ENCODE measurements at regions not wholly inside any gene's neighbourhood (a gene's known extent, or its start where the extent isn't known, plus 50 kb on each side); places are given as distances from the start of the nearest gene placed in this dataset.

DNA sequence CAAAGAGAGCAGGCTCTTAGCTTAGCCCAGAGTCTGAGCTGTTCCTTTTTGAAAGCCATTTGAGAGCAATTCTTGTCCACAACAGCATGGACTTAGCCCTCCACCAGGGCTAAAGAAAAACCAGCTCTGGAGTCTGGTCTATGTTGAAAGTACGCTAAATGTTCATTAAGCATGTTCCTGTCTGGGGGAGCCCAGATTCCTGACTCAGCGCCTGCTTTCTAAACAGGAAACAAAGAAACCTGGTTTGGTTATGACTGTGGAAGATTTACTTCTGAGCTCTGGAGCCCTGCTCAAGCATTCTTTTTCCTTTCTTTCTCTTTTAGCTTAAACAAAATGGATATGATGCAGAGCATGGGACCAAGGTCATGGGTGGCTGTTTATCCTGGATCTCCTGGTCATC, 279.8 kb downstream of the RBM43 start:
- no peak for ATAC-seq
- H2AFZ ChIP-seq (ENCODE audit: low read length) = no peak overlapping the region
- no peak for DNase-seq
- intact Hi-C loops (cut with micrococcal nuclease) = no loop called here
- no peak overlapping the region for H3K27ac ChIP-seq (ENCODE audit: low read length)
- no peak overlapping the region for H3K4me2 ChIP-seq (ENCODE audit: low read length)
- H3K9me2 ChIP-seq (replicated peaks; ENCODE audit: low read length) = no peaks in the 10 kb centered on the region
- H3K27me3 ChIP-seq (ENCODE audit: low read length) = no peaks in the 10 kb centered on the region
- no peaks in the 10 kb centered on the region for H4K20me1 ChIP-seq (ENCODE audit: low read length)
- H3K4me1 ChIP-seq (ENCODE audit: insufficient read depth, low read length) = no peaks in the 10 kb centered on the region
- no peaks in the 10 kb centered on the region for H3F3A ChIP-seq (ENCODE audit: low read length, unreplicated experiment)
- H3K36me3 ChIP-seq (ENCODE audit: low read depth, low read length) = no peaks in the 10 kb centered on the region
- H3K9me3 ChIP-seq (ENCODE audit: low read length) = no peaks in the 10 kb centered on the region
- no peak overlapping the region for H3K9ac ChIP-seq (ENCODE audit: low read length)
- BruUV-seq (replicated peaks) = no TSS peak
- no peak overlapping the region for H3K4me3 ChIP-seq (ENCODE audit: low read length)
- no peak for TF ChIP-seq EZH2 (IDR thresholded peaks at IDR 0.05; ENCODE audit: low read length, unreplicated experiment)
- TF ChIP-seq EZH2phosphoT487 (IDR thresholded peaks at IDR 0.05; ENCODE audit: borderline replicate concordance, low read length) = no peak
- ChIA-PET POLR2A (ENCODE audit: unreplicated experiment) (interaction anchor here (0.5 kb wide), 1 partner anchor 66 kb away, joined by 14 read pairs; no protein-coding TSS in a partner anchor), CTCF (no interaction called here)
- no peaks in the 10 kb centered on the region for H3K79me2 ChIP-seq (ENCODE audit: low read length)

DNA sequence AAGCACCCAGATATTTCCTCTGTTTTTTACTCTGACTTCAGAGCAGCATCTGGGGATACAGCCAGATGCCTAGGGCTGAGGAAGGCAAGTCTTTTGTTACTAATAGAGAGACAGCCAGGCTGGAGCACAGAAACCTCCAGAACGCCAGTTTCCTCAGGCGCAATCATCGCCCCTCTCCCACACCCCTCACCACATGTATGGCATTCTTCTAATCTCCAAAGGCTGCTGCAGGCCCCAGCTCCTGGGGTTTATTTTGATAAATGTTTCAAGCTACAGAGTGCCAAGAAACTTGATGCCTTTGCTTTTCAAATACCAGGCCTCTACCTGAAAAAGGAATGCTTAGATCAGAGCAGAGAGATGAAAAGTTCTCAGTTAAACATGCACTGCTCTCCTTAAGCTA, 283.6 kb downstream of the RBM43 start:
- H3K27ac ChIP-seq (ENCODE audit: low read length) = no peak overlapping the region
- POLR2A ChIA-PET (ENCODE audit: unreplicated experiment) = no interaction called here
- TF ChIP-seq, protein P1, sequence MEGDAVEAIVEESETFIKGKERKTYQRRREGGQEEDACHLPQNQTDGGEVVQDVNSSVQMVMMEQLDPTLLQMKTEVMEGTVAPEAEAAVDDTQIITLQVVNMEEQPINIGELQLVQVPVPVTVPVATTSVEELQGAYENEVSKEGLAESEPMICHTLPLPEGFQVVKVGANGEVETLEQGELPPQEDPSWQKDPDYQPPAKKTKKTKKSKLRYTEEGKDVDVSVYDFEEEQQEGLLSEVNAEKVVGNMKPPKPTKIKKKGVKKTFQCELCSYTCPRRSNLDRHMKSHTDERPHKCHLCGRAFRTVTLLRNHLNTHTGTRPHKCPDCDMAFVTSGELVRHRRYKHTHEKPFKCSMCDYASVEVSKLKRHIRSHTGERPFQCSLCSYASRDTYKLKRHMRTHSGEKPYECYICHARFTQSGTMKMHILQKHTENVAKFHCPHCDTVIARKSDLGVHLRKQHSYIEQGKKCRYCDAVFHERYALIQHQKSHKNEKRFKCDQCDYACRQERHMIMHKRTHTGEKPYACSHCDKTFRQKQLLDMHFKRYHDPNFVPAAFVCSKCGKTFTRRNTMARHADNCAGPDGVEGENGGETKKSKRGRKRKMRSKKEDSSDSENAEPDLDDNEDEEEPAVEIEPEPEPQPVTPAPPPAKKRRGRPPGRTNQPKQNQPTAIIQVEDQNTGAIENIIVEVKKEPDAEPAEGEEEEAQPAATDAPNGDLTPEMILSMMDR (conservative IDR thresholded peaks at IDR 0.05; ENCODE audit: low read depth, low read length) = no peak
- TF ChIP-seq EZH2phosphoT487 (IDR thresholded peaks at IDR 0.05; ENCODE audit: borderline replicate concordance, low read length) (no peak), EZH2 (IDR thresholded peaks at IDR 0.05; ENCODE audit: low read length, unreplicated experiment) (no peak)
- H3K9ac ChIP-seq (ENCODE audit: low read length) = no peak overlapping the region
- H3K4me3 ChIP-seq (ENCODE audit: low read length) = no peak overlapping the region
- H2AFZ ChIP-seq (ENCODE audit: low read length) = no peak overlapping the region
- no peaks in the 10 kb centered on the region for H3K9me2 ChIP-seq (replicated peaks; ENCODE audit: low read length)
- BruUV-seq (replicated peaks) = no TSS peak
- no peak for ATAC-seq
- no peaks in the 10 kb centered on the region for H4K20me1 ChIP-seq (ENCODE audit: low read length)
- no peak overlapping the region for H3K4me2 ChIP-seq (ENCODE audit: low read length)
- H3K4me1 ChIP-seq (ENCODE audit: insufficient read depth, low read length) = no peaks in the 10 kb centered on the region
- intact Hi-C loops (cut with micrococcal nuclease) = no loop called here
- H3K9me3 ChIP-seq (ENCODE audit: low read length) = no peaks in the 10 kb centered on the region
- CTCF ChIA-PET = no interaction called here
- no peaks in the 10 kb centered on the region for H3F3A ChIP-seq (ENCODE audit: low read length, unreplicated experiment)
- H3K27me3 ChIP-seq (ENCODE audit: low read length) = no peaks in the 10 kb centered on the region
- no peak for DNase-seq
- no peaks in the 10 kb centered on the region for H3K79me2 ChIP-seq (ENCODE audit: low read length)
- no peaks in the 10 kb centered on the region for H3K36me3 ChIP-seq (ENCODE audit: low read depth, low read length)

DNA sequence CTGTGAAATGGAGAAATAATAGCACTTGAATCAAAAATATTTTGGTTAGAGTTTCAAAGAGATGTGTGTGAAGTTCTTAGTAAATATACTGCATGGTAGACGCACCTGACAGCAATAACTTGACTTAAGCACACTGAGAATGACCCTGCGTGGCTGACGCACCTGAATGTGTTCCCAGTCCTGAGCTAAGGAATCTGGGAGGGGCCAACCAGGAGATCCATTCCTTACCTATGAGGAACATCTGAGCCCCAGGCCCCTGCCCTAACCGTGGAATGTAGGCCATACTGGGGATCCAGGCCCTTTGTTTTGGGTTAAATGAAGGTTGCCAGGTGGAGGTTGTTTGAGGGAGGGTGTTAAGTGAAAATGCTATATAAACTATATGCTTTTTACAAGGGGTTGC, 284.4 kb downstream of the RBM43 start:
- ATAC-seq (no peak), DNase-seq (no peak)
- Histone ChIP-seq H3K9me3 (ENCODE audit: low read length) (no peaks in the 10 kb centered on the region), H3K9ac (ENCODE audit: low read length) (no peak overlapping the region), H3K79me2 (ENCODE audit: low read length) (no peaks in the 10 kb centered on the region), H3F3A (ENCODE audit: low read length, unreplicated experiment) (no peaks in the 10 kb centered on the region), H3K4me1 (ENCODE audit: insufficient read depth, low read length) (no peaks in the 10 kb centered on the region), H3K27me3 (ENCODE audit: low read length) (no peaks in the 10 kb centered on the region), H3K4me2 (ENCODE audit: low read length) (no peak overlapping the region), H4K20me1 (ENCODE audit: low read length) (no peaks in the 10 kb centered on the region), H3K36me3 (ENCODE audit: low read depth, low read length) (no peaks in the 10 kb centered on the region), H3K27ac (ENCODE audit: low read length) (no peak overlapping the region), H2AFZ (ENCODE audit: low read length) (no peak overlapping the region), H3K4me3 (ENCODE audit: low read length) (no peak overlapping the region), H3K9me2 (replicated peaks; ENCODE audit: low read length) (no peaks in the 10 kb centered on the region)
- intact Hi-C loops (cut with micrococcal nuclease) = no loop called here
- POLR2A ChIA-PET (ENCODE audit: unreplicated experiment) = no interaction called here
- TF ChIP-seq EZH2 (IDR thresholded peaks at IDR 0.05; ENCODE audit: low read length, unreplicated experiment) = no peak
- CTCF ChIA-PET = no interaction called here
- BruUV-seq (replicated peaks) = no TSS peak

DNA sequence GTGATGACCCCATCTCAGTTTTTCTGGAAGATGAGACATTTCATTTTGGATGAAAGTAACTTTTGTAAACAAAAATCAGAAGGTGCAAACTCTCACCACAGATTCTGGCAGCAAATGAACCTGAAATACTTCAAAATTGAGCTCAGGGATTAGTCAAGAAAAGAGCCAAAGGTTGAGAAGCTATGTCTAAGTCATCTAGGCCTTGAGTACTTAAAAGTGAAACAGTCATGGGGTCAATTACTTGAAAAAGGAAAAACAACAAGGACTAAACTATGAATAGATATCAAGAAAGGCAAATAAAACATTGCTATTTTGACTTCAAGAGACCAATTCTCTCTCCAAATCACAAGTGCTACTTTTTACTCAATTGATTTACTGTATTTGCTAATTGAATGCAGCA, 285.1 kb downstream of the RBM43 start:
- H3K4me1 ChIP-seq (ENCODE audit: insufficient read depth, low read length) = no peaks in the 10 kb centered on the region
- no peak overlapping the region for H2AFZ ChIP-seq (ENCODE audit: low read length)
- H3K27ac ChIP-seq (ENCODE audit: low read length) = no peak overlapping the region
- no peaks in the 10 kb centered on the region for H3F3A ChIP-seq (ENCODE audit: low read length, unreplicated experiment)
- no TSS peak for BruUV-seq (replicated peaks)
- no peaks in the 10 kb centered on the region for H3K36me3 ChIP-seq (ENCODE audit: low read depth, low read length)
- TF ChIP-seq EZH2phosphoT487 (IDR thresholded peaks at IDR 0.05; ENCODE audit: borderline replicate concordance, low read length) (no peak), EZH2 (IDR thresholded peaks at IDR 0.05; ENCODE audit: low read length, unreplicated experiment) (no peak)
- TF ChIP-seq, protein P1 (conservative IDR thresholded peaks at IDR 0.05; ENCODE audit: low read depth, low read length) = no peak
- intact Hi-C loops (cut with micrococcal nuclease) = no loop called here
- H3K4me3 ChIP-seq (ENCODE audit: low read length) = no peak overlapping the region
- ChIA-PET POLR2A (ENCODE audit: unreplicated experiment) (no interaction called here), CTCF (no interaction called here)
- no peaks in the 10 kb centered on the region for H4K20me1 ChIP-seq (ENCODE audit: low read length)
- no peaks in the 10 kb centered on the region for H3K9me2 ChIP-seq (replicated peaks; ENCODE audit: low read length)
- no peak overlapping the region for H3K9ac ChIP-seq (ENCODE audit: low read length)
- no peak for ATAC-seq
- H3K27me3 ChIP-seq (ENCODE audit: low read length) = no peaks in the 10 kb centered on the region
- H3K4me2 ChIP-seq (ENCODE audit: low read length) = no peak overlapping the region
- no peaks in the 10 kb centered on the region for H3K9me3 ChIP-seq (ENCODE audit: low read length)
- H3K79me2 ChIP-seq (ENCODE audit: low read length) = no peaks in the 10 kb centered on the region
- no peak for DNase-seq

All from PC-3 (cell line).